SK-N-SH treated with all-trans-retinoic acid at 6 μM for 48 hours (cell line): ENCODE measurements at regions not wholly inside any gene's neighbourhood (a gene's known extent, or its start where the extent isn't known, plus 50 kb on each side); places are given as distances from the start of the nearest gene placed in this dataset.

Source experiments
- ATAC-seq: fragments of 200-7000 bp; cut with Tn5 transposase; 3 replicates; pipeline ENCODE4 v1.9.1; 2020; ENCODE audit warnings: mild to moderate bottlenecking, moderate library complexity
- ARNTL ChIP-seq: fragments of 450-650 bp; formaldehyde crosslinking; IDR thresholded peaks from 2 replicates; pipeline ENCODE4 v1.5.0; 2020; ENCODE audit warnings: low read depth, mild to moderate bottlenecking, moderate library complexity, borderline replicate concordance
- BACH2 ChIP-seq: fragments of 250-450 bp; sonication (Bioruptor Pico); IDR thresholded peaks from 2 replicates; pipeline ENCODE4 v1.9.0; 2021; ENCODE audit warnings: mild to moderate bottlenecking, borderline replicate concordance
- CSDC2 ChIP-seq: fragments of 250-450 bp; sonication (Bioruptor Pico); IDR thresholded peaks from 2 replicates; pipeline ENCODE4 v1.5.0; 2020; ENCODE audit warnings: mild to moderate bottlenecking, moderate library complexity
- ESRRG ChIP-seq: fragments of 250-450 bp; sonication (Bioruptor Pico); IDR thresholded peaks from 2 replicates; pipeline ENCODE4 v1.6.1; 2021; ENCODE audit warnings: mild to moderate bottlenecking
- GLIS3 ChIP-seq: fragments of 250-450 bp; sonication (Bioruptor Pico); IDR thresholded peaks from 2 replicates; pipeline ENCODE4 v1.5.0; 2020; ENCODE audit warnings: mild to moderate bottlenecking, moderate library complexity
- ISL1 ChIP-seq: fragments of 250-450 bp; sonication (Bioruptor Pico); IDR thresholded peaks from 2 replicates; pipeline ENCODE4 v2.1.2; 2022; ENCODE audit warnings: mild to moderate bottlenecking, moderate library complexity
- OSR1 ChIP-seq: fragments of 250-450 bp; sonication (Bioruptor Pico); IDR thresholded peaks from 2 replicates; pipeline ENCODE4 v1.8.0; 2022; ENCODE audit warnings: moderate library complexity, mild to moderate bottlenecking, inconsistent platforms
- PPARA ChIP-seq: fragments of 250-450 bp; sonication (Bioruptor Pico); IDR thresholded peaks from 2 replicates; pipeline ENCODE4 v1.5.0; 2020; ENCODE audit warnings: mild to moderate bottlenecking, borderline replicate concordance
- RARB ChIP-seq: fragments of 250-450 bp; sonication (Bioruptor Pico); IDR thresholded peaks from 2 replicates; pipeline ENCODE4 v1.8.0; 2021; ENCODE audit warnings: mild to moderate bottlenecking, moderate library complexity
- SNAI2 ChIP-seq: fragments of 250-450 bp; sonication (Bioruptor Pico); IDR thresholded peaks from 2 replicates; pipeline ENCODE4 v1.5.0; 2020; ENCODE audit warnings: mild to moderate bottlenecking, moderate library complexity
- TCF4 ChIP-seq: fragments of 250-450 bp; sonication (Bioruptor Pico); IDR thresholded peaks from 2 replicates; pipeline ENCODE4 v1.8.0; 2021; ENCODE audit warnings: mild to moderate bottlenecking, moderate library complexity, borderline replicate concordance
- TOX ChIP-seq: fragments of 250-450 bp; sonication (Bioruptor Pico); IDR thresholded peaks from 2 replicates; pipeline ENCODE4 v1.8.0; 2021; ENCODE audit warnings: mild to moderate bottlenecking, moderate library complexity, borderline replicate concordance
- TSHZ2 ChIP-seq: fragments of 250-450 bp; sonication (Bioruptor Pico); IDR thresholded peaks from 2 replicates; pipeline ENCODE4 v1.5.0; 2020; ENCODE audit warnings: mild to moderate bottlenecking, moderate library complexity
- ZC3H10 ChIP-seq: fragments of 250-450 bp; sonication (Bioruptor Pico); IDR thresholded peaks from 2 replicates; pipeline ENCODE4 v1.5.1; 2021; ENCODE audit warnings: mild to moderate bottlenecking, moderate library complexity
- ZFP3 ChIP-seq: fragments of 250-450 bp; sonication (Bioruptor Pico); IDR thresholded peaks from 2 replicates; pipeline ENCODE4 v1.5.0; 2020; ENCODE audit warnings: mild to moderate bottlenecking, moderate library complexity
- ZFP30 ChIP-seq: fragments of 450-650 bp; formaldehyde crosslinking; IDR thresholded peaks from 2 replicates; pipeline ENCODE4 v1.5.0; 2022; ENCODE audit warnings: mild to moderate bottlenecking, moderate library complexity
- ZNF565 ChIP-seq: fragments of 450-650 bp; formaldehyde crosslinking; conservative IDR thresholded peaks from 2 replicates; pipeline ENCODE4 v1.5.0; 2020; ENCODE audit warnings: low read depth, mild to moderate bottlenecking, moderate library complexity
- ZNF70 ChIP-seq: fragments of 450-650 bp; formaldehyde crosslinking; IDR thresholded peaks from 2 replicates; pipeline ENCODE4 v1.5.0; 2020; ENCODE audit warnings: mild to moderate bottlenecking, moderate library complexity
- ZNF8 ChIP-seq: fragments of 450-650 bp; formaldehyde crosslinking; IDR thresholded peaks from 2 replicates; pipeline ENCODE4 v1.5.0; 2020; ENCODE audit warnings: mild to moderate bottlenecking, moderate library complexity
- TF ChIP-seq, protein P1 (sequence below): fragments of 250-450 bp; sonication (Bioruptor Pico); IDR thresholded peaks from 2 replicates; pipeline ENCODE4 v1.5.1; 2021; ENCODE audit warnings: mild to moderate bottlenecking, moderate library complexity
- TF ChIP-seq, protein P2 (sequence below): fragments of 250-450 bp; sonication (Bioruptor Pico); IDR thresholded peaks from 2 replicates; pipeline ENCODE4 v1.8.0; 2020; ENCODE audit warnings: mild to moderate bottlenecking, moderate library complexity, borderline replicate concordance
- TF ChIP-seq, protein P3 (sequence below): fragments of 250-450 bp; sonication (Bioruptor Pico); IDR thresholded peaks from 2 replicates; pipeline ENCODE4 v1.8.0; 2021; ENCODE audit warnings: low read depth, mild to moderate bottlenecking, moderate library complexity, borderline replicate concordance

GRCh38 chr14:35470755-35471154 is 63.2 kb upstream of the INSM2 start:
- TF ChIP-seq ARNTL (CRISPR knock-in tag) (no peak), ZFP30 (CRISPR knock-in tag) (no peak), TSHZ2 (CRISPR knock-in tag) (no peak), ZNF565 (CRISPR knock-in tag) (no peak), TCF4 (CRISPR knock-in tag) (no peak), ZNF70 (CRISPR knock-in tag) (0 out of 2 replicates have a peak, but pooled peaks have one; percentile 26), RARB (CRISPR knock-in tag) (no peak)
- TF ChIP-seq, protein P1, sequence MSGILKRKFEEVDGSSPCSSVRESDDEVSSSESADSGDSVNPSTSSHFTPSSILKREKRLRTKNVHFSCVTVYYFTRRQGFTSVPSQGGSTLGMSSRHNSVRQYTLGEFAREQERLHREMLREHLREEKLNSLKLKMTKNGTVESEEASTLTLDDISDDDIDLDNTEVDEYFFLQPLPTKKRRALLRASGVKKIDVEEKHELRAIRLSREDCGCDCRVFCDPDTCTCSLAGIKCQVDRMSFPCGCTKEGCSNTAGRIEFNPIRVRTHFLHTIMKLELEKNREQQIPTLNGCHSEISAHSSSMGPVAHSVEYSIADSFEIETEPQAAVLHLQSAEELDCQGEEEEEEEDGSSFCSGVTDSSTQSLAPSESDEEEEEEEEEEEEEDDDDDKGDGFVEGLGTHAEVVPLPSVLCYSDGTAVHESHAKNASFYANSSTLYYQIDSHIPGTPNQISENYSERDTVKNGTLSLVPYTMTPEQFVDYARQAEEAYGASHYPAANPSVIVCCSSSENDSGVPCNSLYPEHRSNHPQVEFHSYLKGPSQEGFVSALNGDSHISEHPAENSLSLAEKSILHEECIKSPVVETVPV (CRISPR knock-in tag): no peak
- TF ChIP-seq, protein P2, sequence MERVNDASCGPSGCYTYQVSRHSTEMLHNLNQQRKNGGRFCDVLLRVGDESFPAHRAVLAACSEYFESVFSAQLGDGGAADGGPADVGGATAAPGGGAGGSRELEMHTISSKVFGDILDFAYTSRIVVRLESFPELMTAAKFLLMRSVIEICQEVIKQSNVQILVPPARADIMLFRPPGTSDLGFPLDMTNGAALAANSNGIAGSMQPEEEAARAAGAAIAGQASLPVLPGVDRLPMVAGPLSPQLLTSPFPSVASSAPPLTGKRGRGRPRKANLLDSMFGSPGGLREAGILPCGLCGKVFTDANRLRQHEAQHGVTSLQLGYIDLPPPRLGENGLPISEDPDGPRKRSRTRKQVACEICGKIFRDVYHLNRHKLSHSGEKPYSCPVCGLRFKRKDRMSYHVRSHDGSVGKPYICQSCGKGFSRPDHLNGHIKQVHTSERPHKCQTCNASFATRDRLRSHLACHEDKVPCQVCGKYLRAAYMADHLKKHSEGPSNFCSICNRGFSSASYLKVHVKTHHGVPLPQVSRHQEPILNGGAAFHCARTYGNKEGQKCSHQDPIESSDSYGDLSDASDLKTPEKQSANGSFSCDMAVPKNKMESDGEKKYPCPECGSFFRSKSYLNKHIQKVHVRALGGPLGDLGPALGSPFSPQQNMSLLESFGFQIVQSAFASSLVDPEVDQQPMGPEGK: no peak
- no peak for ATAC-seq

DNA sequence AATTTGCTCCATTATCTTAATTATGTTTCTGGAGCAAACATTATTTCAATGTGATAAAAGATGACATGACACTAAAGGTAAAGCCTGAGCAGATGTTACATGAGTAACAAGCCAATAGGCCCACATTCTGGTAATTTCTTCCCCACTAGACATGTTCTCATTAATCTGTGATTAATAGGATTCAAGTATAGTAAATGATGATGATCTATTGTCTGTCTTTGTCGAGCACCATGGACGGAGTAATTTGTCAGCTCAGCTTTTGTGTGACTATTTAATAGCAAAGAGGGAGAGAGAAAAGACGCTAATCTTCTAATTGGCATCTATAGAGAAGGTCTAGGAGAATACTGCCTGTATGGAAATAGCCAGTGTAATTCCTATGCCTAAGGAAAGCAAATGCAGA is 62.2 kb upstream of the INSM2 start:
- TF ChIP-seq ISL1 (CRISPR knock-in tag): no peak
- no peak for TF ChIP-seq ZFP3 (CRISPR knock-in tag)
- no peak for TF ChIP-seq CSDC2 (CRISPR knock-in tag)
- no peak for TF ChIP-seq GLIS3 (CRISPR knock-in tag)
- TF ChIP-seq TCF4 (CRISPR knock-in tag): no peak
- TF ChIP-seq PPARA (CRISPR knock-in tag): no peak
- no peak for TF ChIP-seq ESRRG (CRISPR knock-in tag)
- TF ChIP-seq ZNF8 (CRISPR knock-in tag): no peak
- TF ChIP-seq BACH2: no peak
- TF ChIP-seq, protein P2: no peak
- no peak for ATAC-seq

GRCh38 chr14:35474323-35474722 is 59.6 kb upstream of the INSM2 start:
- no peak for TF ChIP-seq ZC3H10 (CRISPR knock-in tag)
- TF ChIP-seq CSDC2 (CRISPR knock-in tag): no peak
- TF ChIP-seq GLIS3 (CRISPR knock-in tag): no peak
- no peak for TF ChIP-seq OSR1 (CRISPR knock-in tag)
- TF ChIP-seq ZFP3 (CRISPR knock-in tag): no peak
- no peak for TF ChIP-seq ZFP30 (CRISPR knock-in tag)
- no peak for TF ChIP-seq ZNF70 (CRISPR knock-in tag)
- ATAC-seq: no peak

GRCh38 chr14:35480119-35480769 is 53.7 kb upstream of the INSM2 start:
- ATAC-seq: no peak
- TF ChIP-seq TSHZ2 (CRISPR knock-in tag) (no peak), SNAI2 (CRISPR knock-in tag) (no peak), ARNTL (CRISPR knock-in tag) (no peak), ZFP3 (CRISPR knock-in tag) (no peak), RARB (CRISPR knock-in tag) (no peak), CSDC2 (CRISPR knock-in tag) (no peak), ZNF565 (CRISPR knock-in tag) (no peak), TOX (CRISPR knock-in tag) (no peak), OSR1 (CRISPR knock-in tag) (no peak), GLIS3 (CRISPR knock-in tag) (no peak), PPARA (CRISPR knock-in tag) (no peak), ZNF70 (CRISPR knock-in tag) (no peak), ISL1 (CRISPR knock-in tag) (no peak)
- TF ChIP-seq, protein P3, sequence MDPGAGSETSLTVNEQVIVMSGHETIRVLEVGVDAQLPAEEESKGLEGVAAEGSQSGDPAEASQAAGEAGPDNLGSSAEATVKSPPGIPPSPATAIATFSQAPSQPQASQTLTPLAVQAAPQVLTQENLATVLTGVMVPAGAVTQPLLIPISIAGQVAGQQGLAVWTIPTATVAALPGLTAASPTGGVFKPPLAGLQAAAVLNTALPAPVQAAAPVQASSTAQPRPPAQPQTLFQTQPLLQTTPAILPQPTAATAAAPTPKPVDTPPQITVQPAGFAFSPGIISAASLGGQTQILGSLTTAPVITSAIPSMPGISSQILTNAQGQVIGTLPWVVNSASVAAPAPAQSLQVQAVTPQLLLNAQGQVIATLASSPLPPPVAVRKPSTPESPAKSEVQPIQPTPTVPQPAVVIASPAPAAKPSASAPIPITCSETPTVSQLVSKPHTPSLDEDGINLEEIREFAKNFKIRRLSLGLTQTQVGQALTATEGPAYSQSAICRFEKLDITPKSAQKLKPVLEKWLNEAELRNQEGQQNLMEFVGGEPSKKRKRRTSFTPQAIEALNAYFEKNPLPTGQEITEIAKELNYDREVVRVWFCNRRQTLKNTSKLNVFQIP (CRISPR knock-in tag): no peak
